Mesothelial cell of epicardium (in vitro differentiated cells): ENCODE measurements at regions not wholly inside any gene's neighbourhood (a gene's known extent, or its start where the extent isn't known, plus 50 kb on each side); places are given as distances from the start of the nearest gene placed in this dataset.

Experiments used
- DNase-seq, 2 experiments: peaks; one replicate each; pipeline ENCODE4 v3.0.0; 2021; ENCODE audit warnings: low spot score in 2 of 2; ENCODE audit not compliant: unreplicated experiment in 2 of 2
- H3K27ac Mint-ChIP-seq: 2 replicates; pipeline ENCODE4 v1.8.0; 2021; ENCODE audit warnings: mixed read lengths
- H3K27me3 Mint-ChIP-seq: 2 replicates; pipeline ENCODE4 v1.8.0; 2021; ENCODE audit warnings: low read depth, mixed read lengths
- H3K36me3 Mint-ChIP-seq: 2 replicates; pipeline ENCODE4 v1.8.0; 2021; ENCODE audit warnings: mixed read lengths
- H3K4me1 Mint-ChIP-seq: 2 replicates; pipeline ENCODE4 v1.8.0; 2021; ENCODE audit warnings: mixed read lengths
- H3K4me3 Mint-ChIP-seq: 2 replicates; pipeline ENCODE4 v1.8.0; 2021; ENCODE audit warnings: mild to moderate bottlenecking, moderate library complexity, mixed read lengths
- H3K9me3 Mint-ChIP-seq: 2 replicates; pipeline ENCODE4 v1.8.0; 2021; ENCODE audit warnings: mixed read lengths
- TF ChIP-seq, protein P1 (sequence below): fragments of 200-600 bp; sonication (generic); IDR thresholded peaks from one replicate; pipeline ENCODE4 v1.5.0; 2021; ENCODE audit warnings: antibody characterized with exemption; ENCODE audit not compliant: unreplicated experiment

DNA sequence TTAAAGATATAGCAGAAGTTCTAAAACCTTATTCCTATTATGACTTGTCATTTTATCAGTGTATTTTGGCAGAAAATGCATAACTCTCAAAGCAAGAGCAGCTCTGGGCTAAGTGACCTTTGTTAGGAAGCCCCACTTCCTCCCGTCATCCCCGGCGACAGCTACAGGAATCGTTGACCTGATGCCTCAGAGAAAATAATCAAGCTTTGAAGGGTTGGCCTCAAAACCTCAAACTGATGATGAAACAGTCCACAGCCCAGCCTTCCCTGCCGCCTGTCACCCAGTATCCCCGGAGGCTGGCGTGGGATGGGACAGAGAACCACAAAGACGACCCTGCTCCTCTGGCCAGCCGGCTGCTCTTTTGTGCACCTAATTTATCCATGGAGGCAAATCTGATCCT, 65.3 kb downstream of the KCNF1 start:
- Mint-ChIP-seq H3K4me3 (peak overlapping the region; percentile 42), H3K27me3 (peaks cover 12% of the 10 kb centered on the region), H3K36me3 (no peaks in the 10 kb centered on the region), H3K9me3 (peaks cover 13% of the 10 kb centered on the region), H3K4me1 (peaks cover 3% of the 10 kb centered on the region), H3K27ac (peak overlapping the region; percentile 60)
- TF ChIP-seq, protein P1, sequence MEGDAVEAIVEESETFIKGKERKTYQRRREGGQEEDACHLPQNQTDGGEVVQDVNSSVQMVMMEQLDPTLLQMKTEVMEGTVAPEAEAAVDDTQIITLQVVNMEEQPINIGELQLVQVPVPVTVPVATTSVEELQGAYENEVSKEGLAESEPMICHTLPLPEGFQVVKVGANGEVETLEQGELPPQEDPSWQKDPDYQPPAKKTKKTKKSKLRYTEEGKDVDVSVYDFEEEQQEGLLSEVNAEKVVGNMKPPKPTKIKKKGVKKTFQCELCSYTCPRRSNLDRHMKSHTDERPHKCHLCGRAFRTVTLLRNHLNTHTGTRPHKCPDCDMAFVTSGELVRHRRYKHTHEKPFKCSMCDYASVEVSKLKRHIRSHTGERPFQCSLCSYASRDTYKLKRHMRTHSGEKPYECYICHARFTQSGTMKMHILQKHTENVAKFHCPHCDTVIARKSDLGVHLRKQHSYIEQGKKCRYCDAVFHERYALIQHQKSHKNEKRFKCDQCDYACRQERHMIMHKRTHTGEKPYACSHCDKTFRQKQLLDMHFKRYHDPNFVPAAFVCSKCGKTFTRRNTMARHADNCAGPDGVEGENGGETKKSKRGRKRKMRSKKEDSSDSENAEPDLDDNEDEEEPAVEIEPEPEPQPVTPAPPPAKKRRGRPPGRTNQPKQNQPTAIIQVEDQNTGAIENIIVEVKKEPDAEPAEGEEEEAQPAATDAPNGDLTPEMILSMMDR: no peak
- DNase-seq: no peak

DNA sequence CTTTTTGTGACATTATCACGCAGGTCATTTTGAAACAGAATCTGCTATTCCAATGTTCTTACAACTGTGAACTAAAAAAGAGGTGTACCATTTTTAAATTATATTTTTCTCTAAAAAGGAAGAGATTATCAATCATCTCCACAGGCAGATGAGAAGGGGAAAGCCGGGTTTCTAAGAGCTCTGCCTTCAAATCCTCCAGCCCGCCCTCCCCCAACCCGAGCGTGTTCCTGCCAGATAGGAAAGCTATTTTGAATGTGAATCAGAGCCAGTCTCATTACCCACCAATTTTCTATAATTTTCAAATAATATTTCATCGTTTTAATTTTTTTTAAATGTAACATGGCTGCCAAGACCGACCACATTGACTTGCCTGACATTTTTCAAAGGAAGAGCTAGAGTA, 65.9 kb downstream of the KCNF1 start:
- H3K9me3 Mint-ChIP-seq: peaks cover 13% of the 10 kb centered on the region

DNA sequence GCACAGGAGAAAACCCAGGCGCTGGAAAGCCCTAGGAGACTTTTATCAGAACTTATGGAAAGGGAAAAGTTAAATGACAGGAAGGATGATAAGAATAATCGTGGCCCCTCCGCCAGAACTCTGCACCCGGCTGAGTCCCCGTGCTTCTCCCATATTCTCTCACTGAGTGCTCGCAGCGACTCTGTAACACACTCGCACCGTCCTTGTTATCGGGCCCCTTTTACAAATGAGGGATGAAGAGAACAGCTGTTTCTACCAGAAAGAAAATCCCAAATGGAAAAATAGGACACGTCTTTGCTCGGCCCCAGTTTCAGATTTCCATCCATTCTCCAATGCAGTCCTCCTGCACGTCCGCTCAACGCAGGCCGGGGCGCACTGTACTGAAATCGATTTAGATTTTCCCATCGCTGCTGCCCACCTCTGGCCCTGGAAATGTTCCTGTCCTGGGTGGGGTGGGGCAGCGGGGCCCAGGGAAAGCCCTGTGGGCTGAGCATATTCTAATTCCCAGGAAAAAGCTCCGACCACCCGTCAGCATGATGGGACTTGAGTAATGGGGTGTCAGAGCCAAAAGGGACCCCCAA, 66.4 kb downstream of the KCNF1 start:
- peak overlapping the region; percentile 9 for H3K27ac Mint-ChIP-seq
- H3K27me3 Mint-ChIP-seq: peaks cover 7% of the 10 kb centered on the region
- TF ChIP-seq, protein P1: no peak
- peak overlapping the region; percentile 1 for H3K4me3 Mint-ChIP-seq
- H3K4me1 Mint-ChIP-seq: peaks cover 4% of the 10 kb centered on the region
- DNase-seq: no peak
- peaks cover 13% of the 10 kb centered on the region for H3K9me3 Mint-ChIP-seq
- no peaks in the 10 kb centered on the region for H3K36me3 Mint-ChIP-seq

More for the DNA sequence above, 65.9 kb downstream of the KCNF1 start:
- peaks cover 3% of the 10 kb centered on the region for H3K4me1 Mint-ChIP-seq
- TF ChIP-seq, protein P1: no peak
- peak overlapping the region; percentile 9 for H3K27ac Mint-ChIP-seq
- H3K36me3 Mint-ChIP-seq: no peaks in the 10 kb centered on the region
- no peak for DNase-seq
- H3K27me3 Mint-ChIP-seq: peaks cover 7% of the 10 kb centered on the region
- peak overlapping the region; percentile 1 for H3K4me3 Mint-ChIP-seq

DNA sequence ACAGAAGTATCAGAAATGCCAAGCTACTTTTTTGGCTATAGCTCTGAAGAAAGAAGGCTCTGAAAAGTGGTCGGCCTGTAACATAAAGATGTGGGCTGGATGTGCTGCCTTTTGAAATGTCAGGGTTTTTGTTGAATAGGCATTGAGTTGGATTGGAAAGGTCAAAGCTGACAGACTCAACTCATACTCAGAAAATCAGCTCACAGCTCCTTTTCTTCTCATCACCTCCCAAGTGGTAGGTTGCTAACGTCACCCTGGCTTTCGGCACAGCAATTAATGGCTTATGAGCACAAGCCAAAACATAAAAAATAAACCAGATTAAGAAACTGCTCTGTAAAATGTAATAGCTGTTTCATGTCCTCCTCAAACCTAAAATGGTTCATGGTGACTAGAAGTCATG, 68.3 kb downstream of the KCNF1 start:
- Mint-ChIP-seq H3K27me3 (peaks cover 7% of the 10 kb centered on the region), H3K27ac (no peak overlapping the region), H3K4me1 (peaks cover 18% of the 10 kb centered on the region), H3K9me3 (peaks cover 8% of the 10 kb centered on the region), H3K4me3 (no peak overlapping the region), H3K36me3 (no peaks in the 10 kb centered on the region)
- TF ChIP-seq, protein P1: no peak
- DNase-seq: no peak

DNA sequence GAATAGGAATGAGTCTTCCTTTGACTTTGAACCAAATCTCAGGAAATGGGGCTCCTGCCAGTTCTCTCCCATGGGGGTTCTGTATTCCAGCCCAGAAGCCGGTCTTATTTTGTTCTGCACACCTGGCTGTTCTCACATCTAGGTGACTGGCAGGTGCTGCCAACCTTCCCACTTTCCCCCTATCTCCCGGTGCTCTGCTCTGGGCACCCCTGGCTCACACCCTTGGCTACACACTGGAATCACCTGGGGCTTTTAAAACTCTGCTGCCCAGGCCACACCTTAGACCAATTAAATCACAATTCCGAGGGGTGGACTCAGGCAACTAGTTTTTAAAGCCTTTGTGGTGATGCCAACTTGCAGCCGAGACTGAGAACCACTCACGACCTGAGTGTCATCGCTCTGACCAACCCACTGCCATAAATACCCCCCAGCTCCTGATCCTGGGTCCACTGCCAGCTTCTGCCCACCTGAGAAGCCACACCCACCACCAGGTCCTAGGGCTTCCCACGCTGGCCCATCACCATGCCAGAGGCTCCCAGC, 69.2 kb downstream of the KCNF1 start:
- Mint-ChIP-seq H3K27ac (no peak overlapping the region), H3K4me1 (peaks cover 23% of the 10 kb centered on the region), H3K36me3 (no peaks in the 10 kb centered on the region), H3K4me3 (no peak overlapping the region), H3K9me3 (no peaks in the 10 kb centered on the region), H3K27me3 (peaks cover 8% of the 10 kb centered on the region)
- DNase-seq: no peak
- TF ChIP-seq, protein P1: no peak
